ENCODE measurements at regions not wholly inside any gene's neighbourhood (a gene's known extent, or its start where the extent isn't known, plus 50 kb on each side); places are given as distances from the start of the nearest gene placed in this dataset.

DNA sequence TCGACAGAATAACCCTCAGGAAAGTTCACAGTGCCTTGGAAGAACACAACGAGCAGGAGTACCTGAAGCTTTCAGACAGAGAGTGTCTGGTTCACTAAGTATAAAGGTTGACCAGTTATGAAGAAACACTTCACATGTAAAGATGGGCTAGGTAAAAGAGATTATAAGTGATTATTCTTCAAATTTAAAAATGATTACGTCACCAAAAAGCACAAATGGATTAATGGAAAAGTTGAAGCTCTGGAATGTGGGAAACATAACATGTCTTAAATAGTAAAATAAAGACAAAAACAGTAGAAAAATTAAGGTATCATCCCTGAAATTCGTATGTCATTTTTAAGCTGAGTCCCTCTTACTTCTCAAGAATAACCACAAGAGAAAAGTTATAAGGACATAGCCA is 643.9 kb upstream of the KLF12 start:
- TF ChIP-seq, protein P1, sequence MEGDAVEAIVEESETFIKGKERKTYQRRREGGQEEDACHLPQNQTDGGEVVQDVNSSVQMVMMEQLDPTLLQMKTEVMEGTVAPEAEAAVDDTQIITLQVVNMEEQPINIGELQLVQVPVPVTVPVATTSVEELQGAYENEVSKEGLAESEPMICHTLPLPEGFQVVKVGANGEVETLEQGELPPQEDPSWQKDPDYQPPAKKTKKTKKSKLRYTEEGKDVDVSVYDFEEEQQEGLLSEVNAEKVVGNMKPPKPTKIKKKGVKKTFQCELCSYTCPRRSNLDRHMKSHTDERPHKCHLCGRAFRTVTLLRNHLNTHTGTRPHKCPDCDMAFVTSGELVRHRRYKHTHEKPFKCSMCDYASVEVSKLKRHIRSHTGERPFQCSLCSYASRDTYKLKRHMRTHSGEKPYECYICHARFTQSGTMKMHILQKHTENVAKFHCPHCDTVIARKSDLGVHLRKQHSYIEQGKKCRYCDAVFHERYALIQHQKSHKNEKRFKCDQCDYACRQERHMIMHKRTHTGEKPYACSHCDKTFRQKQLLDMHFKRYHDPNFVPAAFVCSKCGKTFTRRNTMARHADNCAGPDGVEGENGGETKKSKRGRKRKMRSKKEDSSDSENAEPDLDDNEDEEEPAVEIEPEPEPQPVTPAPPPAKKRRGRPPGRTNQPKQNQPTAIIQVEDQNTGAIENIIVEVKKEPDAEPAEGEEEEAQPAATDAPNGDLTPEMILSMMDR (IDR thresholded peaks at IDR 0.05; ENCODE audit: insufficient read depth, low read length, poor library complexity, severe bottlenecking), result no peak
- TF ChIP-seq EZH2phosphoT487 (conservative IDR thresholded peaks at IDR 0.05; ENCODE audit: low read length), result no peak

Data from SU-DHL-6 (cell line).